Thymus (tissue), 11 donors: ENCODE measurements at regions not wholly inside any gene's neighbourhood (a gene's known extent, or its start where the extent isn't known, plus 50 kb on each side); places are given as distances from the start of the nearest gene placed in this dataset.

Experiments
- DNase-seq, 9 donors: peaks; one replicate each; pipeline ENCODE4 v3.0.0-alpha.2; 2013; ENCODE audit warnings: low spot score in 9 of 9, low read depth in 6 of 9, missing footprints in 1 of 9
- H3K27ac ChIP-seq, 2 donors: one replicate each; pipeline ENCODE4 v1.5.1; 2013; ENCODE audit warnings: control low read depth in 1 of 2, low read depth in 1 of 2, low read length in 1 of 2, mild to moderate bottlenecking in 1 of 2, moderate library complexity in 1 of 2
- H3K27me3 ChIP-seq, 2 donors: one replicate each; pipeline ENCODE4 v1.5.1; 2013; ENCODE audit warnings: low read length in 1 of 2; ENCODE audit not compliant: control insufficient read depth in 2 of 2, insufficient read depth in 1 of 2
- H3K36me3 ChIP-seq, 2 donors: one replicate each; pipeline ENCODE4 v1.5.1; 2013; ENCODE audit warnings: low read length in 1 of 2, mild to moderate bottlenecking in 1 of 2, moderate library complexity in 1 of 2; ENCODE audit not compliant: control insufficient read depth in 2 of 2, insufficient read depth in 2 of 2
- H3K4me1 ChIP-seq, 2 donors: one replicate each; pipeline ENCODE4 v1.5.1; 2013; ENCODE audit warnings: low read length in 2 of 2; ENCODE audit not compliant: control insufficient read depth in 2 of 2, insufficient read depth in 2 of 2
- H3K4me3 ChIP-seq, 2 donors: one replicate each; pipeline ENCODE4 v1.5.1; 2013; ENCODE audit warnings: low read length in 2 of 2, control low read depth in 1 of 2, mild to moderate bottlenecking in 1 of 2
- H3K9me3 ChIP-seq, 2 donors: one replicate each; pipeline ENCODE4 v1.5.1; 2013; ENCODE audit warnings: low read length in 1 of 2, mild to moderate bottlenecking in 1 of 2; ENCODE audit not compliant: control insufficient read depth in 2 of 2, insufficient read depth in 1 of 2
- WGBS: extraction: QIAGEN DNeasy Blood & Tissue Kit; methylation state at CpG from one replicate; pipeline ENCODE4 v1.1.7; 2013; 5-methylcytosine and 5-hydroxymethylcytosine counted together
- donor health status: healthy.

GRCh38 chr3:96748139-96748538 is 66.3 kb upstream of the EPHA6 start:
- no peaks in the 10 kb centered on the region for H3K27me3 ChIP-seq
- H3K4me1 ChIP-seq = no peaks in the 10 kb centered on the region
- DNase-seq = no peak
- H3K4me3 ChIP-seq = no peak overlapping the region
- no peaks in the 10 kb centered on the region for H3K36me3 ChIP-seq
- peaks cover 0 to 15% of the 10 kb centered on the region in 2 donors for H3K9me3 ChIP-seq
- H3K27ac ChIP-seq = no peak overlapping the region

- H3K27me3 ChIP-seq = no peaks in the 10 kb centered on the region
- DNase-seq = no peak
- no peaks in the 10 kb centered on the region for H3K36me3 ChIP-seq
- no peak overlapping the region for H3K4me3 ChIP-seq
- H3K9me3 ChIP-seq = peaks cover 0 to 19% of the 10 kb centered on the region in 2 donors
- no peaks in the 10 kb centered on the region for H3K4me1 ChIP-seq
- no peak overlapping the region for H3K27ac ChIP-seq
- WGBS = 96% methylated on average over 2 of the region's 2 CpGs
These were observed 64.2 kb upstream of the EPHA6 start for GRCh38 chr3:96750094-96750767.

- Histone ChIP-seq H3K4me3 (no peak overlapping the region), H3K4me1 (no peaks in the 10 kb centered on the region), H3K27me3 (no peaks in the 10 kb centered on the region), H3K27ac (no peak overlapping the region), H3K36me3 (no peaks in the 10 kb centered on the region), H3K9me3 (peaks cover 0 to 19% of the 10 kb centered on the region in 2 donors)
- 94% methylated on average over 13 of the region's 13 CpGs for WGBS
- DNase-seq = no peak
These were observed 61.3 kb upstream of the EPHA6 start for GRCh38 chr3:96753124-96753523.

- DNase-seq = no peak
- H3K27me3 ChIP-seq = no peaks in the 10 kb centered on the region
- H3K9me3 ChIP-seq = peaks cover 0 to 19% of the 10 kb centered on the region in 2 donors
- H3K36me3 ChIP-seq = no peaks in the 10 kb centered on the region
- 86% methylated on average over 5 of the region's 5 CpGs for WGBS
- H3K27ac ChIP-seq = no peak overlapping the region
- no peaks in the 10 kb centered on the region for H3K4me1 ChIP-seq
- no peak overlapping the region for H3K4me3 ChIP-seq
These were observed 60.3 kb upstream of the EPHA6 start for GRCh38 chr3:96754128-96754527.

- Histone ChIP-seq H3K27ac (no peak overlapping the region), H3K36me3 (no peaks in the 10 kb centered on the region), H3K4me3 (no peak overlapping the region), H3K4me1 (no peaks in the 10 kb centered on the region), H3K9me3 (peaks cover 0 to 10% of the 10 kb centered on the region in 2 donors), H3K27me3 (no peaks in the 10 kb centered on the region)
- WGBS = 90% methylated on average over 4 of the region's 4 CpGs
- DNase-seq = no peak
These were observed 58.9 kb upstream of the EPHA6 start for GRCh38 chr3:96755519-96755918.

GRCh38 chr3:96756516-96756915 is 57.9 kb upstream of the EPHA6 start:
- WGBS = 98% methylated on average over 1 of the region's 1 CpG
- peaks cover 0 to 6% of the 10 kb centered on the region in 2 donors for H3K9me3 ChIP-seq
- no peaks in the 10 kb centered on the region for H3K36me3 ChIP-seq
- H3K27me3 ChIP-seq = no peaks in the 10 kb centered on the region
- H3K27ac ChIP-seq = no peak overlapping the region
- H3K4me1 ChIP-seq = no peaks in the 10 kb centered on the region
- H3K4me3 ChIP-seq = no peak overlapping the region
- no peak for DNase-seq

GRCh38 chr3:96760956-96761355 is 53.4 kb upstream of the EPHA6 start:
- Histone ChIP-seq H3K4me1 (no peaks in the 10 kb centered on the region), H3K27ac (no peak overlapping the region), H3K9me3 (peaks cover 0 to 3% of the 10 kb centered on the region in 2 donors), H3K27me3 (no peaks in the 10 kb centered on the region), H3K36me3 (no peaks in the 10 kb centered on the region), H3K4me3 (no peak overlapping the region)
- 90% methylated on average over 4 of the region's 4 CpGs for WGBS
- DNase-seq = no peak
